ENCODE measurements at regions not wholly inside any gene's neighbourhood (a gene's known extent, or its start where the extent isn't known, plus 50 kb on each side); places are given as distances from the start of the nearest gene placed in this dataset.
A peak's percentile ranks its signal among the peaks of the same experiment; 100 is the strongest.
"Not testable (repeated sequence)": the region's sequence is repeated elsewhere in the genome, so short reads cannot be mapped to it uniquely, and the experiment has no call there.

- ATAC-seq (ENCODE audit: poor library complexity) (no peak), DNase-seq (no peak)
- Mint-ChIP-seq H3K27me3 (no peaks in the 10 kb centered on the region), H3K9me3 (peaks cover 5% of the 10 kb centered on the region), H3K36me3 (ENCODE audit: low read depth) (no peaks in the 10 kb centered on the region), H3K4me1 (ENCODE audit: low read depth) (peaks cover 28% of the 10 kb centered on the region), H3K4me3 (no peak overlapping the region), H3K27ac (no peak overlapping the region)
- POLR2A ChIA-PET: no interaction called here
- Histone ChIP-seq H3K9me3 (ENCODE audit: control insufficient read depth in 1 of 2, insufficient read depth in 1 of 2, low read length in 2 of 2) (peaks cover 0 to 8% of the 10 kb centered on the region in 2 experiments), H3K27ac (ENCODE audit: low read depth in 1 of 2, low read length in 2 of 2) (no peak overlapping the region), H3K27me3 (ENCODE audit: control insufficient read depth in 1 of 2, insufficient read depth in 2 of 2, low read length in 2 of 2) (no peaks in the 10 kb centered on the region), H3K4me1 (ENCODE audit: insufficient read depth, low read length) (peaks cover 27% of the 10 kb centered on the region), H3K4me3 (ENCODE audit: low read length) (no peak overlapping the region), H3K36me3 (ENCODE audit: insufficient read depth, low read length) (no peaks in the 10 kb centered on the region)
- CTCF ChIA-PET: no interaction called here
- TF ChIP-seq CTCF (IDR thresholded peaks at IDR 0.05): no peak
- intact Hi-C loops (cut with DNase I, micrococcal nuclease): no loop called here
Observed at GRCh38 chr14:52179141-52179790, 88.2 kb upstream of the PTGDR start.

- Histone ChIP-seq H3K36me3 (ENCODE audit: insufficient read depth, low read length) (no peaks in the 10 kb centered on the region), H3K4me1 (ENCODE audit: insufficient read depth, low read length) (peaks cover 29% of the 10 kb centered on the region), H3K27ac (ENCODE audit: low read depth in 1 of 2, low read length in 2 of 2) (peak overlapping the region in 1 of 2 donors; percentile 31), H3K4me3 (ENCODE audit: low read length) (peak overlapping the region; percentile 5), H3K27me3 (ENCODE audit: control insufficient read depth in 1 of 2, insufficient read depth in 2 of 2, low read length in 2 of 2) (no peaks in the 10 kb centered on the region), H3K9me3 (ENCODE audit: control insufficient read depth in 1 of 2, insufficient read depth in 1 of 2, low read length in 2 of 2) (peaks cover 9 to 21% of the 10 kb centered on the region in 2 experiments)
- CTCF ChIA-PET: no interaction called here
- DNase-seq (peak in 9 of 14 experiments; percentile 5 to 87 (median 23)), ATAC-seq (ENCODE audit: poor library complexity) (peak; percentile 49)
- intact Hi-C loops (cut with DNase I, micrococcal nuclease): no loop called here
- no peak for TF ChIP-seq CTCF (IDR thresholded peaks at IDR 0.05)
- peaks cover 28% of the 10 kb centered on the region for H3K4me1 Mint-ChIP-seq (ENCODE audit: low read depth)
- H3K27me3 Mint-ChIP-seq: no peaks in the 10 kb centered on the region
- peaks cover 6% of the 10 kb centered on the region for H3K36me3 Mint-ChIP-seq (ENCODE audit: low read depth)
- peaks cover 10% of the 10 kb centered on the region for H3K9me3 Mint-ChIP-seq
- peak overlapping the region; percentile 31 for H3K4me3 Mint-ChIP-seq
- H3K27ac Mint-ChIP-seq: peak overlapping the region; percentile 50
- POLR2A ChIA-PET: no interaction called here
Observed at GRCh38 chr14:52175982-52176502, 91.5 kb upstream of the PTGDR start.

- H3K4me3 Mint-ChIP-seq; CTCF ChIA-PET; H3K4me3 ChIP-seq (ENCODE audit: low read length); H3K27ac ChIP-seq (ENCODE audit: low read depth in 1 of 2, low read length in 2 of 2); H3K27me3 ChIP-seq (ENCODE audit: control insufficient read depth in 1 of 2, insufficient read depth in 2 of 2, low read length in 2 of 2); POLR2A ChIA-PET; H3K27ac Mint-ChIP-seq; ATAC-seq (ENCODE audit: poor library complexity); H3K27me3 Mint-ChIP-seq; H3K36me3 ChIP-seq (ENCODE audit: insufficient read depth, low read length); H3K36me3 Mint-ChIP-seq (ENCODE audit: low read depth); intact Hi-C loops (cut with DNase I, micrococcal nuclease); DNase-seq; H3K9me3 Mint-ChIP-seq: not testable (repeated sequence)
- peaks cover 20% of the 10 kb centered on the region for H3K4me1 Mint-ChIP-seq (ENCODE audit: low read depth)
- peaks cover 8 to 29% of the 10 kb centered on the region in 2 experiments for H3K9me3 ChIP-seq (ENCODE audit: control insufficient read depth in 1 of 2, insufficient read depth in 1 of 2, low read length in 2 of 2)
- H3K4me1 ChIP-seq (ENCODE audit: insufficient read depth, low read length): peaks cover 23% of the 10 kb centered on the region
Observed at GRCh38 chr14:52171932-52172331, 95.6 kb upstream of the PTGDR start.

GRCh38 chr14:52166822-52167221 lies 98.0 kb upstream of the NID2 start:
- Histone ChIP-seq H3K4me3 (ENCODE audit: low read length) (no peak overlapping the region), H3K27me3 (ENCODE audit: control insufficient read depth in 1 of 2, insufficient read depth in 2 of 2, low read length in 2 of 2) (no peaks in the 10 kb centered on the region), H3K4me1 (ENCODE audit: insufficient read depth, low read length) (no peaks in the 10 kb centered on the region), H3K36me3 (ENCODE audit: insufficient read depth, low read length) (no peaks in the 10 kb centered on the region), H3K27ac (ENCODE audit: low read depth in 1 of 2, low read length in 2 of 2) (no peak overlapping the region), H3K9me3 (ENCODE audit: control insufficient read depth in 1 of 2, insufficient read depth in 1 of 2, low read length in 2 of 2) (peaks cover 14 to 15% of the 10 kb centered on the region in 2 experiments)
- ChIA-PET POLR2A (no interaction called here), CTCF (no interaction called here)
- Mint-ChIP-seq H3K4me1 (ENCODE audit: low read depth) (no peaks in the 10 kb centered on the region), H3K27me3 (no peaks in the 10 kb centered on the region), H3K36me3 (ENCODE audit: low read depth) (peaks cover 6% of the 10 kb centered on the region), H3K9me3 (peaks cover 4% of the 10 kb centered on the region), H3K27ac (no peak overlapping the region), H3K4me3 (no peak overlapping the region)
- TF ChIP-seq CTCF (IDR thresholded peaks at IDR 0.05): no peak
- DNase-seq (no peak), ATAC-seq (ENCODE audit: poor library complexity) (no peak)
- intact Hi-C loops (cut with DNase I, micrococcal nuclease): no loop called here

All from CD4-positive, alpha-beta T cell (primary cell).